Liver (tissue), 8 donors: ENCODE measurements at regions not wholly inside any gene's neighbourhood (a gene's known extent, or its start where the extent isn't known, plus 50 kb on each side); places are given as distances from the start of the nearest gene placed in this dataset.

Experiments
- DNase-seq: peaks from one replicate; pipeline ENCODE4 v3.0.0-alpha.2; 2017; ENCODE audit warnings: low spot score
- H3K27ac ChIP-seq, 2 donors: one replicate each; pipeline ENCODE4 v1.7.0; 2013; ENCODE audit warnings: inconsistent platforms in 2 of 2, low read length in 2 of 2, control low read depth in 1 of 2, low read depth in 1 of 2, mild to moderate bottlenecking in 1 of 2
- H3K27me3 ChIP-seq, 4 donors: one replicate each; pipeline versions ENCODE4 v1.6.1 to v1.7.0; 2013; ENCODE audit warnings: low read length in 3 of 4, inconsistent platforms in 1 of 4, mild to moderate bottlenecking in 1 of 4, moderate library complexity in 1 of 4; ENCODE audit not compliant: control insufficient read depth in 4 of 4, insufficient read depth in 4 of 4
- H3K36me3 ChIP-seq, 4 donors: one replicate each; pipeline versions ENCODE4 v1.6.1 to v1.7.0; 2013; ENCODE audit warnings: low read length in 3 of 4, mild to moderate bottlenecking in 3 of 4, low read depth in 1 of 4, moderate library complexity in 1 of 4; ENCODE audit not compliant: control insufficient read depth in 4 of 4, insufficient read depth in 3 of 4
- H3K4me1 ChIP-seq, 4 donors: one replicate each; pipeline versions ENCODE4 v1.6.1 to v1.7.0; 2013; ENCODE audit warnings: low read length in 3 of 4, mild to moderate bottlenecking in 3 of 4, moderate library complexity in 1 of 4; ENCODE audit not compliant: control insufficient read depth in 4 of 4, insufficient read depth in 4 of 4
- H3K4me3 ChIP-seq, 3 donors: one replicate each; pipeline versions ENCODE4 v1.6.1 to v1.7.0; 2013; ENCODE audit warnings: low read length in 3 of 3, control low read depth in 1 of 3, low read depth in 1 of 3, mild to moderate bottlenecking in 1 of 3
- H3K9ac ChIP-seq, 2 donors: one replicate each; pipeline ENCODE4 v1.7.0; 2013; ENCODE audit warnings: low read length in 2 of 2, mild to moderate bottlenecking in 2 of 2, moderate library complexity in 2 of 2, control low read depth in 1 of 2, low read depth in 1 of 2
- H3K9me3 ChIP-seq, 4 donors: one replicate each; pipeline versions ENCODE4 v1.6.1 to v1.7.0; 2013; ENCODE audit warnings: low read length in 3 of 4; ENCODE audit not compliant: control insufficient read depth in 4 of 4
- EGR1 ChIP-seq, 2 donors: IDR thresholded peaks; 2 replicates each; pipeline ENCODE4 v1.6.1; 2016 to 2018; ENCODE audit warnings: antibody characterized with exemption in 2 of 2, low read depth in 2 of 2
- FOXA1 ChIP-seq: IDR thresholded peaks from 2 replicates; pipeline ENCODE4 v1.6.1; 2016; ENCODE audit warnings: antibody characterized with exemption
- FOXA2 ChIP-seq: IDR thresholded peaks from 2 replicates; pipeline ENCODE4 v1.6.1; 2016; ENCODE audit warnings: antibody characterized with exemption
- GABPA ChIP-seq, 2 donors: IDR thresholded peaks in 1 of 2; conservative IDR thresholded peaks in 1 of 2; 2 replicates each; pipeline ENCODE4 v1.6.1; 2016; ENCODE audit warnings: antibody characterized with exemption in 2 of 2, mild to moderate bottlenecking in 1 of 2, moderate library complexity in 1 of 2
- HNF4A ChIP-seq, 2 donors: conservative IDR thresholded peaks; 2 replicates each; pipeline ENCODE4 v1.6.1; 2016; ENCODE audit warnings: antibody characterized with exemption in 2 of 2, mild to moderate bottlenecking in 2 of 2
- HNF4G ChIP-seq: IDR thresholded peaks from 2 replicates; pipeline ENCODE4 v1.6.1; 2016; ENCODE audit warnings: antibody characterized with exemption
- JUND ChIP-seq, 2 donors: IDR thresholded peaks; 2 replicates each; pipeline ENCODE4 v1.6.1; 2016; ENCODE audit warnings: antibody characterized with exemption in 2 of 2
- NR2F2 ChIP-seq: IDR thresholded peaks from 2 replicates; pipeline ENCODE4 v1.6.1; 2016; ENCODE audit warnings: antibody characterized with exemption
- RAD21 ChIP-seq, 2 donors: IDR thresholded peaks; 2 replicates each; pipeline ENCODE4 v1.6.1; 2016; ENCODE audit warnings: antibody characterized with exemption in 2 of 2, mild to moderate bottlenecking in 2 of 2
- RXRA ChIP-seq, 2 donors: IDR thresholded peaks; 2 replicates each; pipeline ENCODE4 v1.6.1; 2017 to 2018; ENCODE audit warnings: antibody characterized with exemption in 2 of 2, mild to moderate bottlenecking in 1 of 2
- SP1 ChIP-seq: IDR thresholded peaks from 2 replicates; pipeline ENCODE4 v1.6.1; 2018; ENCODE audit warnings: antibody characterized with exemption, mild to moderate bottlenecking
- TAF1 ChIP-seq: conservative IDR thresholded peaks from 2 replicates; pipeline ENCODE4 v1.6.1; 2016; ENCODE audit warnings: antibody characterized with exemption, mild to moderate bottlenecking
- YY1 ChIP-seq: IDR thresholded peaks from 2 replicates; pipeline ENCODE4 v1.6.1; 2016; ENCODE audit warnings: antibody characterized with exemption, mild to moderate bottlenecking
- WGBS: extraction: QIAGEN DNeasy Blood & Tissue Kit; methylation state at CpG from one replicate; pipeline ENCODE4 v1.1.7; 2013; 5-methylcytosine and 5-hydroxymethylcytosine counted together
- TF ChIP-seq, protein P1 (sequence below): IDR thresholded peaks from 2 replicates; pipeline ENCODE4 v1.6.1; 2016; ENCODE audit warnings: antibody characterized with exemption
- TF ChIP-seq, protein P2 (sequence below): fragments of 150-350 bp; IDR thresholded peaks from 2 replicates; pipeline ENCODE4 v1.5.1; 2017; ENCODE audit warnings: improper control_type of control experiment, low read depth, low read length; ENCODE audit not compliant: missing input control
- TF ChIP-seq, protein P3 (sequence below): IDR thresholded peaks from 2 replicates; pipeline ENCODE4 v1.6.1; 2016; ENCODE audit warnings: antibody characterized with exemption
- TF ChIP-seq, protein P4 (sequence below): IDR thresholded peaks from 2 replicates; pipeline ENCODE4 v1.6.1; 2016; ENCODE audit warnings: antibody characterized with exemption
- TF ChIP-seq, protein P5 (sequence below): IDR thresholded peaks from 2 replicates; pipeline ENCODE4 v1.6.1; 2016; ENCODE audit warnings: antibody characterized with exemption, mild to moderate bottlenecking
- donor health status: healthy.
- donor health status: healthy.
- donor health status: healthy.
- donor health status: healthy.
- donor health status: healthy.

DNA sequence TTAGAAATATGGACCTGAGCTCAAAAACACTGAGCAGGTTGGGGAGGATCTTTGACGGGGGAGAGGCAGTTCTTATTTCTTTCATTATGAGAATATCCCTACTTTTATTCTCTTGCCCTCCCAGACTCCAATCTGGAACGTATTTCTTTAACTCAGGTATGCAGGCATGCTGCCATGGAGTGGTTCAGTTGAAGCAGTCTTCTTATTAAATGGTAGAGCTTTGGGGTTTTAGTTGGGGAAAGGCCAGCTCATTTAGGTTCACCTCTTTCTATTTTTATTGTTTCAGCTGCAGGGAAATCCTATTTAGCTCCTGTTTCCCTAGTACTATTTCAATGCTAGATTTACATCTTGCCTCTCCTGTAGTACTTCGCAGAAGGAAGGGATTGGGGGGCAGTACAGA is 198.9 kb downstream of the TTLL7 start:
- Histone ChIP-seq H3K36me3 (no peaks in the 10 kb centered on the region), H3K27ac (no peak overlapping the region), H3K9ac (no peak overlapping the region), H3K4me1 (peaks cover 0 to 31% (median 7%) of the 10 kb centered on the region in 4 donors), H3K27me3 (no peaks in the 10 kb centered on the region), H3K9me3 (no peaks in the 10 kb centered on the region), H3K4me3 (no peak overlapping the region)
- no peak for DNase-seq
- 54% methylated on average over 3 of the region's 3 CpGs for WGBS
- no peak for TF ChIP-seq YY1
- TF ChIP-seq, protein P1, sequence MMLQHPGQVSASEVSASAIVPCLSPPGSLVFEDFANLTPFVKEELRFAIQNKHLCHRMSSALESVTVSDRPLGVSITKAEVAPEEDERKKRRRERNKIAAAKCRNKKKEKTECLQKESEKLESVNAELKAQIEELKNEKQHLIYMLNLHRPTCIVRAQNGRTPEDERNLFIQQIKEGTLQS = no peak
- TF ChIP-seq FOXA2 = no peak
- TF ChIP-seq SP1 = no peak
- no peak for TF ChIP-seq HNF4A (conservative IDR thresholded peaks at IDR 0.05)
- TF ChIP-seq, protein P2, sequence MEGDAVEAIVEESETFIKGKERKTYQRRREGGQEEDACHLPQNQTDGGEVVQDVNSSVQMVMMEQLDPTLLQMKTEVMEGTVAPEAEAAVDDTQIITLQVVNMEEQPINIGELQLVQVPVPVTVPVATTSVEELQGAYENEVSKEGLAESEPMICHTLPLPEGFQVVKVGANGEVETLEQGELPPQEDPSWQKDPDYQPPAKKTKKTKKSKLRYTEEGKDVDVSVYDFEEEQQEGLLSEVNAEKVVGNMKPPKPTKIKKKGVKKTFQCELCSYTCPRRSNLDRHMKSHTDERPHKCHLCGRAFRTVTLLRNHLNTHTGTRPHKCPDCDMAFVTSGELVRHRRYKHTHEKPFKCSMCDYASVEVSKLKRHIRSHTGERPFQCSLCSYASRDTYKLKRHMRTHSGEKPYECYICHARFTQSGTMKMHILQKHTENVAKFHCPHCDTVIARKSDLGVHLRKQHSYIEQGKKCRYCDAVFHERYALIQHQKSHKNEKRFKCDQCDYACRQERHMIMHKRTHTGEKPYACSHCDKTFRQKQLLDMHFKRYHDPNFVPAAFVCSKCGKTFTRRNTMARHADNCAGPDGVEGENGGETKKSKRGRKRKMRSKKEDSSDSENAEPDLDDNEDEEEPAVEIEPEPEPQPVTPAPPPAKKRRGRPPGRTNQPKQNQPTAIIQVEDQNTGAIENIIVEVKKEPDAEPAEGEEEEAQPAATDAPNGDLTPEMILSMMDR = no peak
- no peak for TF ChIP-seq RXRA (IDR thresholded peaks at IDR 0.05)
- TF ChIP-seq, protein P3, sequence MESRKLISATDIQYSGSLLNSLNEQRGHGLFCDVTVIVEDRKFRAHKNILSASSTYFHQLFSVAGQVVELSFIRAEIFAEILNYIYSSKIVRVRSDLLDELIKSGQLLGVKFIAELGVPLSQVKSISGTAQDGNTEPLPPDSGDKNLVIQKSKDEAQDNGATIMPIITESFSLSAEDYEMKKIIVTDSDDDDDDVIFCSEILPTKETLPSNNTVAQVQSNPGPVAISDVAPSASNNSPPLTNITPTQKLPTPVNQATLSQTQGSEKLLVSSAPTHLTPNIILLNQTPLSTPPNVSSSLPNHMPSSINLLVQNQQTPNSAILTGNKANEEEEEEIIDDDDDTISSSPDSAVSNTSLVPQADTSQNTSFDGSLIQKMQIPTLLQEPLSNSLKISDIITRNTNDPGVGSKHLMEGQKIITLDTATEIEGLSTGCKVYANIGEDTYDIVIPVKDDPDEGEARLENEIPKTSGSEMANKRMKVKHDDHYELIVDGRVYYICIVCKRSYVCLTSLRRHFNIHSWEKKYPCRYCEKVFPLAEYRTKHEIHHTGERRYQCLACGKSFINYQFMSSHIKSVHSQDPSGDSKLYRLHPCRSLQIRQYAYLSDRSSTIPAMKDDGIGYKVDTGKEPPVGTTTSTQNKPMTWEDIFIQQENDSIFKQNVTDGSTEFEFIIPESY = no peak
- TF ChIP-seq TAF1 = no peak
- TF ChIP-seq, protein P4, sequence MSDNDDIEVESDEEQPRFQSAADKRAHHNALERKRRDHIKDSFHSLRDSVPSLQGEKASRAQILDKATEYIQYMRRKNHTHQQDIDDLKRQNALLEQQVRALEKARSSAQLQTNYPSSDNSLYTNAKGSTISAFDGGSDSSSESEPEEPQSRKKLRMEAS = no peak
- no peak for TF ChIP-seq GABPA (IDR thresholded peaks at IDR 0.05 in 1 of 2, conservative IDR thresholded peaks at IDR 0.05 in 1 of 2)
- TF ChIP-seq HNF4G = no peak
- no peak for TF ChIP-seq EGR1 (IDR thresholded peaks at IDR 0.05; ENCODE audit: low read depth in 2 of 2)
- no peak for TF ChIP-seq JUND (IDR thresholded peaks at IDR 0.05)
- TF ChIP-seq, protein P5, sequence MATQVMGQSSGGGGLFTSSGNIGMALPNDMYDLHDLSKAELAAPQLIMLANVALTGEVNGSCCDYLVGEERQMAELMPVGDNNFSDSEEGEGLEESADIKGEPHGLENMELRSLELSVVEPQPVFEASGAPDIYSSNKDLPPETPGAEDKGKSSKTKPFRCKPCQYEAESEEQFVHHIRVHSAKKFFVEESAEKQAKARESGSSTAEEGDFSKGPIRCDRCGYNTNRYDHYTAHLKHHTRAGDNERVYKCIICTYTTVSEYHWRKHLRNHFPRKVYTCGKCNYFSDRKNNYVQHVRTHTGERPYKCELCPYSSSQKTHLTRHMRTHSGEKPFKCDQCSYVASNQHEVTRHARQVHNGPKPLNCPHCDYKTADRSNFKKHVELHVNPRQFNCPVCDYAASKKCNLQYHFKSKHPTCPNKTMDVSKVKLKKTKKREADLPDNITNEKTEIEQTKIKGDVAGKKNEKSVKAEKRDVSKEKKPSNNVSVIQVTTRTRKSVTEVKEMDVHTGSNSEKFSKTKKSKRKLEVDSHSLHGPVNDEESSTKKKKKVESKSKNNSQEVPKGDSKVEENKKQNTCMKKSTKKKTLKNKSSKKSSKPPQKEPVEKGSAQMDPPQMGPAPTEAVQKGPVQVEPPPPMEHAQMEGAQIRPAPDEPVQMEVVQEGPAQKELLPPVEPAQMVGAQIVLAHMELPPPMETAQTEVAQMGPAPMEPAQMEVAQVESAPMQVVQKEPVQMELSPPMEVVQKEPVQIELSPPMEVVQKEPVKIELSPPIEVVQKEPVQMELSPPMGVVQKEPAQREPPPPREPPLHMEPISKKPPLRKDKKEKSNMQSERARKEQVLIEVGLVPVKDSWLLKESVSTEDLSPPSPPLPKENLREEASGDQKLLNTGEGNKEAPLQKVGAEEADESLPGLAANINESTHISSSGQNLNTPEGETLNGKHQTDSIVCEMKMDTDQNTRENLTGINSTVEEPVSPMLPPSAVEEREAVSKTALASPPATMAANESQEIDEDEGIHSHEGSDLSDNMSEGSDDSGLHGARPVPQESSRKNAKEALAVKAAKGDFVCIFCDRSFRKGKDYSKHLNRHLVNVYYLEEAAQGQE = no peak
- TF ChIP-seq FOXA1 = no peak
- TF ChIP-seq NR2F2 = no peak
- no peak for TF ChIP-seq RAD21 (IDR thresholded peaks at IDR 0.05)
